NB4 (cell line): ENCODE measurements at regions not wholly inside any gene's neighbourhood (a gene's known extent, or its start where the extent isn't known, plus 50 kb on each side); places are given as distances from the start of the nearest gene placed in this dataset.

ENCODE experiments used
- MAX ChIP-seq: IDR thresholded peaks from 2 replicates; pipeline ENCODE4 v1.6.1; 2011; ENCODE audit warnings: low read depth, low read length
- POLR2A ChIP-seq: IDR thresholded peaks from 2 replicates; pipeline ENCODE4 v1.6.1; 2011; ENCODE audit warnings: mild to moderate bottlenecking; ENCODE audit not compliant: insufficient read length; ENCODE audit errors: extremely low read depth
- TF ChIP-seq, protein P1 (sequence below): IDR thresholded peaks from one replicate; pipeline ENCODE4 v1.5.1; 2012; ENCODE audit warnings: low read depth, low read length

DNA sequence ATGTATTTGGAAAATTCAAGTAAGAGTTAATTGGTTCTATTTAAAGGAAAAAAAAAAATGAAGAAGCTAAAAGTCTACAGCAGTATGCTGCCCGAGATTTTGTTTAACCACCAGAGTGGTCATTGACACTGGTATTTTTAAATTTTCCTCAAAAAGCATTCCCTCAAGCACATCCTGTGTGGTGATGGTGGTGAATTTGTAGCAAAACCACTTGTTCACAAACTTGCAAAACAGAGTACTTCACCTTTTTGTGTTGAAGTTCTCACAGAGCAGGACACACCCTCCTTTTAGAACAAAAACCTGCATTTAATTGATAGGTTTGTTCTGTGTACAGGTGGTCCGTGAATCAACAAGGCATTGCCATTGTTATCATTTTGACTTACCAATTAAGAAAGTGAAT is 374.2 kb downstream of the EFNA5 start:
- TF ChIP-seq, protein P1, sequence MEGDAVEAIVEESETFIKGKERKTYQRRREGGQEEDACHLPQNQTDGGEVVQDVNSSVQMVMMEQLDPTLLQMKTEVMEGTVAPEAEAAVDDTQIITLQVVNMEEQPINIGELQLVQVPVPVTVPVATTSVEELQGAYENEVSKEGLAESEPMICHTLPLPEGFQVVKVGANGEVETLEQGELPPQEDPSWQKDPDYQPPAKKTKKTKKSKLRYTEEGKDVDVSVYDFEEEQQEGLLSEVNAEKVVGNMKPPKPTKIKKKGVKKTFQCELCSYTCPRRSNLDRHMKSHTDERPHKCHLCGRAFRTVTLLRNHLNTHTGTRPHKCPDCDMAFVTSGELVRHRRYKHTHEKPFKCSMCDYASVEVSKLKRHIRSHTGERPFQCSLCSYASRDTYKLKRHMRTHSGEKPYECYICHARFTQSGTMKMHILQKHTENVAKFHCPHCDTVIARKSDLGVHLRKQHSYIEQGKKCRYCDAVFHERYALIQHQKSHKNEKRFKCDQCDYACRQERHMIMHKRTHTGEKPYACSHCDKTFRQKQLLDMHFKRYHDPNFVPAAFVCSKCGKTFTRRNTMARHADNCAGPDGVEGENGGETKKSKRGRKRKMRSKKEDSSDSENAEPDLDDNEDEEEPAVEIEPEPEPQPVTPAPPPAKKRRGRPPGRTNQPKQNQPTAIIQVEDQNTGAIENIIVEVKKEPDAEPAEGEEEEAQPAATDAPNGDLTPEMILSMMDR: no peak
- TF ChIP-seq POLR2A: no peak
- no peak for TF ChIP-seq MAX
